ENCODE measurements at regions not wholly inside any gene's neighbourhood (a gene's known extent, or its start where the extent isn't known, plus 50 kb on each side); places are given as distances from the start of the nearest gene placed in this dataset.

- TF ChIP-seq CTCF (IDR thresholded peaks at IDR 0.05) (no peak), POLR2AphosphoS5 (IDR thresholded peaks at IDR 0.05) (no peak), POLR2A (IDR thresholded peaks at IDR 0.05) (no peak), EP300 (IDR thresholded peaks at IDR 0.05) (no peak)
These were observed 200.2 kb downstream of the GUCY2F start for GRCh38 chrX:109281483-109282275.

Measured in upper lobe of left lung (tissue), 4 donors.